ENCODE measurements at regions not wholly inside any gene's neighbourhood (a gene's known extent, or its start where the extent isn't known, plus 50 kb on each side); places are given as distances from the start of the nearest gene placed in this dataset.
"Not testable (repeated sequence)": the region's sequence is repeated elsewhere in the genome, so short reads cannot be mapped to it uniquely, and the experiment has no call there.

DNA sequence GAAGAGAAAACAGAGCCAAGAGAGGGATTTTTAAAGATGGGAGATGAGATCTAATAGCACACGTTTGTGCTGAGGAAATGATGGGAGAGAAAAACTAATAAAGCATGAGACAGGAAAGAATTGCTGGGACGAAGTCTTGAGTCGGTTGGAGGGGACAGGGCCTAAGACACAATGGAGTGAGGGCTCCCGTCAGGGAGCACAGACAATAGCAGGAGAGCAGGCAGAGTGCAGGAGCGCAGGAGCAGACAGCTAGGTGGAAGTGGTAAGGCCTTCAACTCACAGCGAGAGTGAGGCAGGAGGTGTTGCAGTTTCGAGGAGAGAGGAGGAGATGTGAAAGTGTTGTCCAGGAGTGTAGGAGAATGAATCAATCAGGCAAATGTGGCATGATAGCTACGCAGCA, 59.9 kb upstream of the SOX13 start:
- DNase-seq (no peak), ATAC-seq (no peak)
- Histone ChIP-seq H3K9me3 (no peaks in the 10 kb centered on the region), H3K4me1 (no peaks in the 10 kb centered on the region), H3K27ac (no peak overlapping the region), H3K4me3 (no peak overlapping the region), H3K36me3 (no peaks in the 10 kb centered on the region), H3K27me3 (no peaks in the 10 kb centered on the region)
- 56% methylated on average over 6 of the region's 8 CpGs for WGBS (ENCODE audit: insufficient coverage, low coverage, low lambda C conversion rate, missing lambda C conversion rate)
- intact Hi-C loops (cut with DNase I): no loop called here
- TF ChIP-seq, protein P1, sequence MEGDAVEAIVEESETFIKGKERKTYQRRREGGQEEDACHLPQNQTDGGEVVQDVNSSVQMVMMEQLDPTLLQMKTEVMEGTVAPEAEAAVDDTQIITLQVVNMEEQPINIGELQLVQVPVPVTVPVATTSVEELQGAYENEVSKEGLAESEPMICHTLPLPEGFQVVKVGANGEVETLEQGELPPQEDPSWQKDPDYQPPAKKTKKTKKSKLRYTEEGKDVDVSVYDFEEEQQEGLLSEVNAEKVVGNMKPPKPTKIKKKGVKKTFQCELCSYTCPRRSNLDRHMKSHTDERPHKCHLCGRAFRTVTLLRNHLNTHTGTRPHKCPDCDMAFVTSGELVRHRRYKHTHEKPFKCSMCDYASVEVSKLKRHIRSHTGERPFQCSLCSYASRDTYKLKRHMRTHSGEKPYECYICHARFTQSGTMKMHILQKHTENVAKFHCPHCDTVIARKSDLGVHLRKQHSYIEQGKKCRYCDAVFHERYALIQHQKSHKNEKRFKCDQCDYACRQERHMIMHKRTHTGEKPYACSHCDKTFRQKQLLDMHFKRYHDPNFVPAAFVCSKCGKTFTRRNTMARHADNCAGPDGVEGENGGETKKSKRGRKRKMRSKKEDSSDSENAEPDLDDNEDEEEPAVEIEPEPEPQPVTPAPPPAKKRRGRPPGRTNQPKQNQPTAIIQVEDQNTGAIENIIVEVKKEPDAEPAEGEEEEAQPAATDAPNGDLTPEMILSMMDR (IDR thresholded peaks at IDR 0.05): no peak
- TF ChIP-seq POLR2A (IDR thresholded peaks at IDR 0.05): no peak

DNA sequence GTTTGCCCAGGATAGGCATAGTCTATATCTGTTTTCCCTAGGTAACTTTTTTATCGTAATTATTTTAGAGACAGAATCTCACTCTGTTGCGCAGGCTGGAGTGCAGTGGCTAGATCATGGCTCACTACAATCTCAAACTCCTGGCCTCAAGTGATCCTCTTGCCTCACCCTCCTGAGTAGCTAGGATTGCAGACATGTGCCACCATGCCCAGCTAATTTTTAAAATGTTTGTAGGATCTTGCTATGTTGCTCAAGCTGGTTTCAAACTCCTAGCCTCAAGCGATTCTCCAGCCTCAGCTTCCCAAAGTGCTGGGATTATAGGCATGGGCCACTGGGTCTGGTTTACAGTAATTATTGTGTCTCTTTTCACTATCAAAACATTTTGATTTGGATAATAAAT, 58.6 kb upstream of the SOX13 start:
- DNase-seq: no peak
- intact Hi-C loops (cut with DNase I): no loop called here
- TF ChIP-seq, protein P1 (IDR thresholded peaks at IDR 0.05): no peak
- no peak for TF ChIP-seq POLR2A (IDR thresholded peaks at IDR 0.05)

GRCh38 chr1:204014961-204015360, 58.0 kb upstream of the SOX13 start:
- H3K4me3 ChIP-seq; DNase-seq; H3K4me1 ChIP-seq; H3K36me3 ChIP-seq; H3K27me3 ChIP-seq; intact Hi-C loops (cut with DNase I); H3K27ac ChIP-seq; ATAC-seq; H3K9me3 ChIP-seq: not testable (repeated sequence)
- 96% methylated on average over 5 of the region's 8 CpGs for WGBS (ENCODE audit: insufficient coverage, low coverage, low lambda C conversion rate, missing lambda C conversion rate)

More for the DNA sequence above, 58.6 kb upstream of the SOX13 start:
- Histone ChIP-seq H3K27ac (no peak overlapping the region), H3K27me3 (no peaks in the 10 kb centered on the region), H3K36me3 (no peaks in the 10 kb centered on the region), H3K4me3 (no peak overlapping the region), H3K4me1 (no peaks in the 10 kb centered on the region), H3K9me3 (no peaks in the 10 kb centered on the region)
- 98% methylated on average over 3 of the region's 3 CpGs for WGBS (ENCODE audit: insufficient coverage, low coverage, low lambda C conversion rate, missing lambda C conversion rate)
- no peak for ATAC-seq

DNA sequence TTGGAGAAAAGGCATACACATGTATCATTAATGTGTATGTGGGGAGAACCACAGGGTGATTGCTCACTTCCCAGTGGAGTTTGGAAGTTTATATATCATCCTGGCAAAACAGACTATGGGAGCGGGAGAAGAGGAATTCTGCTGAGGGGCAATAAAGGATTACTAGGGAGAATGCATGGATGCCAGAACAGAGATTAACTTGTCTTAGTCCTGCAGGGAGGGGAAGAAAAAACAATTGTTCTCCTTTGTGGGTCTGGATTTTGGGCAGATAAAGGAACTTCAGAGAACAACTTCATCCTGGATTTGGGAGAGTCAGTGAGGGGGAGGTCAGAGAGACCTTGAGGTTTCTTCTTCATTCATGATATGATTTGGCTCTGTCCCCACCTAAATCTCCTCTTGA, 55.9 kb upstream of the SOX13 start:
- DNase-seq (no peak), ATAC-seq (no peak)
- WGBS (ENCODE audit: insufficient coverage, low coverage, low lambda C conversion rate, missing lambda C conversion rate): 89% methylated on average over 1 of the region's 1 CpG
- Histone ChIP-seq H3K9me3 (no peaks in the 10 kb centered on the region), H3K27ac (no peak overlapping the region), H3K4me1 (no peaks in the 10 kb centered on the region), H3K4me3 (no peak overlapping the region), H3K36me3 (no peaks in the 10 kb centered on the region), H3K27me3 (no peaks in the 10 kb centered on the region)
- TF ChIP-seq, protein P1 (IDR thresholded peaks at IDR 0.05): no peak
- no peak for TF ChIP-seq POLR2A (IDR thresholded peaks at IDR 0.05)
- intact Hi-C loops (cut with DNase I): no loop called here

DNA sequence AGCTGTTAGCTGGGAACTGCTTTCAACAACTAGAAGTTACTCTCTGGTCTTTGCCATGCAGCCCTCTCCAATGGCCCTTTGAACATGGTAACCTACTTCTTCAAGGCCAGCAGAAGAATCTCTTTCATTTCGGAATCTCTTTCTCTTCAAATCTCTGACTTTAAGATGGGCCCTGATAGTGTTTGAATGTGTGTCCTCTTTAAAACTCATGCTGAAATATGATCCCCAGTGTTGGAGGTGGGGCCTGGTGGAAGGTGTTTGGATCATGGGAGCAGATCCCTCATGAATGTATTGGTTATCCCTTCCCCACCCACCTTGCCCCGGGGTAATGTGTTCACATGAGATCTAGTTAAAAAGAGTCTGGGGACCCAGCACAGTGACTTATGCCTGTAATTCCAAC, 54.5 kb upstream of the SOX13 start:
- intact Hi-C loops (cut with DNase I): no loop called here
- no peaks in the 10 kb centered on the region for H3K36me3 ChIP-seq
- TF ChIP-seq, protein P1 (IDR thresholded peaks at IDR 0.05): no peak
- no peak for TF ChIP-seq POLR2A (IDR thresholded peaks at IDR 0.05)
- ATAC-seq (no peak), DNase-seq (no peak)
- no peaks in the 10 kb centered on the region for H3K9me3 ChIP-seq
- no peak overlapping the region for H3K4me3 ChIP-seq
- no peak overlapping the region for H3K27ac ChIP-seq
- H3K27me3 ChIP-seq: no peaks in the 10 kb centered on the region
- 56% methylated on average over 2 of the region's 2 CpGs for WGBS (ENCODE audit: insufficient coverage, low coverage, low lambda C conversion rate, missing lambda C conversion rate)
- no peaks in the 10 kb centered on the region for H3K4me1 ChIP-seq
